Activated T-helper 1 cell treated with anti-CD3 and anti-CD28 coated beads, Interleukin-2, amount 50 U/mL, for 16 hours (primary cell): ENCODE measurements at regions not wholly inside any gene's neighbourhood (a gene's known extent, or its start where the extent isn't known, plus 50 kb on each side); places are given as distances from the start of the nearest gene placed in this dataset.

Experiments
- DNase-seq, 2 donors: peaks; one replicate each; pipeline ENCODE4 v3.0.0-alpha.2; 2020; ENCODE audit warnings: low read depth in 1 of 2, low spot score in 1 of 2

- DNase-seq, result no peak
Measured at GRCh38 chr2:120439637-120440384, 93.9 kb downstream of the INHBB start.

- DNase-seq, result no peak
Measured at GRCh38 chr2:120440521-120441350, 94.8 kb downstream of the INHBB start.

- DNase-seq, result no peak
Measured at GRCh38 chr2:120441351-120441700, 95.4 kb downstream of the INHBB start.

- no peak for DNase-seq
Measured at GRCh38 chr2:120441744-120442471, 96.0 kb downstream of the INHBB start.

- no peak for DNase-seq
Measured at GRCh38 chr2:120442541-120442922, 96.6 kb downstream of the INHBB start.

GRCh38 chr2:120442923-120443571, 97.1 kb downstream of the INHBB start:
- DNase-seq, result no peak

- no peak for DNase-seq
Measured at GRCh38 chr2:120443946-120444345, 98.0 kb downstream of the INHBB start.

- no peak for DNase-seq
Measured at GRCh38 chr2:120444691-120445240, 98.8 kb downstream of the INHBB start.

GRCh38 chr2:120445449-120446143, 99.7 kb downstream of the INHBB start:
- no peak for DNase-seq

- DNase-seq, result no peak
Measured at GRCh38 chr2:120446236-120447126, 100.5 kb downstream of the INHBB start.

GRCh38 chr2:120447127-120447785, 101.3 kb downstream of the INHBB start:
- DNase-seq, result no peak

- no peak for DNase-seq
Measured at GRCh38 chr2:120448436-120448835, 102.5 kb downstream of the INHBB start.

GRCh38 chr2:120448961-120449810, 103.2 kb downstream of the INHBB start:
- DNase-seq, result no peak

GRCh38 chr2:120450196-120450820, 104.4 kb downstream of the INHBB start:
- no peak for DNase-seq

- DNase-seq, result no peak
Measured at GRCh38 chr2:120451334-120451733, 105.4 kb downstream of the INHBB start.

GRCh38 chr2:120452131-120452530, 106.2 kb downstream of the INHBB start:
- no peak for DNase-seq

- DNase-seq, result no peak
Measured at GRCh38 chr2:120452945-120453634, 107.2 kb downstream of the INHBB start.
